HG02840 (cell line): ENCODE measurements at regions not wholly inside any gene's neighbourhood (a gene's known extent, or its start where the extent isn't known, plus 50 kb on each side); places are given as distances from the start of the nearest gene placed in this dataset.
"Not testable (repeated sequence)": the region's sequence is repeated elsewhere in the genome, so short reads cannot be mapped to it uniquely, and the experiment has no call there.

ENCODE experiments used
- ATAC-seq: cut with Tn5 transposase; IDR thresholded peaks from one replicate; pipeline ENCODE4 v1.9.1; 2021; ENCODE audit warnings: mild to moderate bottlenecking, moderate library complexity, moderate number of reproducible peaks; ENCODE audit not compliant: unreplicated experiment, low FRiP score

GRCh38 chr3:176655404-176656094 is 541.7 kb downstream of the TBL1XR1 start:
- no peak for ATAC-seq

GRCh38 chr3:176651622-176652021 is 545.7 kb downstream of the TBL1XR1 start:
- ATAC-seq, result no peak

- no peak for ATAC-seq
Measured at GRCh38 chr3:176650478-176650877, 546.8 kb downstream of the TBL1XR1 start.

GRCh38 chr3:176647987-176648386 is 549.3 kb downstream of the TBL1XR1 start:
- no peak for ATAC-seq

GRCh38 chr3:176633511-176633910 is 563.8 kb downstream of the TBL1XR1 start:
- no peak for ATAC-seq

- ATAC-seq, result no peak
Measured at GRCh38 chr3:176632925-176633324, 564.4 kb downstream of the TBL1XR1 start.

- no peak for ATAC-seq
Measured at GRCh38 chr3:176631165-176631564, 566.1 kb downstream of the TBL1XR1 start.

- ATAC-seq, result no peak
Measured at GRCh38 chr3:176628101-176628639, 569.1 kb downstream of the TBL1XR1 start.

- no peak for ATAC-seq
Measured at GRCh38 chr3:176623468-176624150, 573.7 kb downstream of the TBL1XR1 start.

- no peak for ATAC-seq
Measured at GRCh38 chr3:176619833-176620232, 577.4 kb downstream of the TBL1XR1 start.

- ATAC-seq, result no peak
Measured at GRCh38 chr3:176615826-176616225, 581.5 kb downstream of the TBL1XR1 start.

- no peak for ATAC-seq
Measured at GRCh38 chr3:176611703-176612102, 585.6 kb downstream of the TBL1XR1 start.

GRCh38 chr3:176609361-176609760 is 587.9 kb downstream of the TBL1XR1 start:
- ATAC-seq, result no peak

- not testable (repeated sequence) for ATAC-seq
Measured at GRCh38 chr3:176605553-176605952, 591.7 kb downstream of the TBL1XR1 start.

- no peak for ATAC-seq
Measured at GRCh38 chr3:176595307-176595706, 602.0 kb downstream of the TBL1XR1 start.

GRCh38 chr3:176590722-176591121 is 606.6 kb downstream of the TBL1XR1 start:
- no peak for ATAC-seq

- no peak for ATAC-seq
Measured at GRCh38 chr3:176587089-176587488, 610.2 kb downstream of the TBL1XR1 start.

- ATAC-seq, result no peak
Measured at GRCh38 chr3:176584413-176585176, 612.7 kb downstream of the TBL1XR1 start.

GRCh38 chr3:176583956-176584355 is 613.3 kb downstream of the TBL1XR1 start:
- no peak for ATAC-seq

- no peak for ATAC-seq
Measured at GRCh38 chr3:176581589-176581988, 615.7 kb downstream of the TBL1XR1 start.

- ATAC-seq, result peak; percentile 63
Measured at GRCh38 chr3:176579711-176580185, 617.5 kb downstream of the TBL1XR1 start.
